Peyer's patch (tissue), 4 donors: ENCODE measurements at regions not wholly inside any gene's neighbourhood (a gene's known extent, or its start where the extent isn't known, plus 50 kb on each side); places are given as distances from the start of the nearest gene placed in this dataset.

Experiments used
- CTCF ChIP-seq, 6 experiments: fragments of 450-650 bp in 4 of 6; fragments of 200-600 bp in 2 of 6; sonication (generic) in 1 of 6; IDR thresholded peaks; one replicate each; pipeline ENCODE4 v1.5.1; 2017 to 2019; ENCODE audit warnings: antibody characterized with exemption in 6 of 6, mild to moderate bottlenecking in 3 of 6, moderate library complexity in 1 of 6
- POLR2A ChIP-seq, 2 donors: fragments of 450-650 bp; IDR thresholded peaks; one replicate each; pipeline ENCODE4 v1.5.1; 2017; ENCODE audit warnings: antibody characterized with exemption in 2 of 2, mild to moderate bottlenecking in 2 of 2, moderate library complexity in 2 of 2

- TF ChIP-seq CTCF (IDR thresholded peaks at IDR 0.05) (no peak), POLR2A (IDR thresholded peaks at IDR 0.05) (no peak)
These were observed 53.5 kb upstream of the SLC38A11 start for GRCh38 chr2:165008730-165009315.
